ENCODE measurements at regions not wholly inside any gene's neighbourhood (a gene's known extent, or its start where the extent isn't known, plus 50 kb on each side); places are given as distances from the start of the nearest gene placed in this dataset.

DNA sequence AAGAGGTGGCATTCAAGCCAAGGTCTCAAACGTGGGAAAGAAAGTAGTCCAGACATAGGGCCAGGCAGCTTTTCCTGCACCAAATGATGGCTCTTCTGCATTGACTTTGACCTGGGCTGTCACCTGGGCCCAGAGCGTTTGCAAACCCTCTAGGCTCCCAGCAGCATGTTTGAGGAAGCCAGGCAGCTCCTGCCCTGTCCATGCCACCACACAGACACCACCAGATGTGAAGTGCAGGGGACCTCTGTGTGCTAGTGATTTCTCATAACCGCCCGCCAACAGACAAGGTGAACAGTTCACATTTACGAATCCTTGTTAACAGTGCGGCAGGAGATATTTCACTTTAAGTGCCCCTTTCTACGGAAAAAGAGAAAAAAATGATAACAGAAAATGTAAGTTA, 49.8 kb upstream of the FAM222A start:
- DNase-seq: no peak
- no peak overlapping the region for H3K4me3 ChIP-seq
- no peaks in the 10 kb centered on the region for H3K36me3 ChIP-seq (replicated peaks in 1 of 2)
- no peak for TF ChIP-seq POLR2A (IDR thresholded peaks at IDR 0.05)
- TF ChIP-seq, protein P1, sequence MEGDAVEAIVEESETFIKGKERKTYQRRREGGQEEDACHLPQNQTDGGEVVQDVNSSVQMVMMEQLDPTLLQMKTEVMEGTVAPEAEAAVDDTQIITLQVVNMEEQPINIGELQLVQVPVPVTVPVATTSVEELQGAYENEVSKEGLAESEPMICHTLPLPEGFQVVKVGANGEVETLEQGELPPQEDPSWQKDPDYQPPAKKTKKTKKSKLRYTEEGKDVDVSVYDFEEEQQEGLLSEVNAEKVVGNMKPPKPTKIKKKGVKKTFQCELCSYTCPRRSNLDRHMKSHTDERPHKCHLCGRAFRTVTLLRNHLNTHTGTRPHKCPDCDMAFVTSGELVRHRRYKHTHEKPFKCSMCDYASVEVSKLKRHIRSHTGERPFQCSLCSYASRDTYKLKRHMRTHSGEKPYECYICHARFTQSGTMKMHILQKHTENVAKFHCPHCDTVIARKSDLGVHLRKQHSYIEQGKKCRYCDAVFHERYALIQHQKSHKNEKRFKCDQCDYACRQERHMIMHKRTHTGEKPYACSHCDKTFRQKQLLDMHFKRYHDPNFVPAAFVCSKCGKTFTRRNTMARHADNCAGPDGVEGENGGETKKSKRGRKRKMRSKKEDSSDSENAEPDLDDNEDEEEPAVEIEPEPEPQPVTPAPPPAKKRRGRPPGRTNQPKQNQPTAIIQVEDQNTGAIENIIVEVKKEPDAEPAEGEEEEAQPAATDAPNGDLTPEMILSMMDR (IDR thresholded peaks at IDR 0.05): no peak
- H3K27ac ChIP-seq: no peak overlapping the region
- H3K9me3 ChIP-seq (replicated peaks in 1 of 3): no peaks in the 10 kb centered on the region
- 65 to 79% (median 75%) methylated on average over 6 to 7 of the region's 7 CpGs for WGBS, 4 donors
- intact Hi-C loops (cut with DNase I): no loop called here
- H3K27me3 ChIP-seq: no peaks in the 10 kb centered on the region
- H3K4me1 ChIP-seq (replicated peaks in 1 of 2): no peaks in the 10 kb centered on the region

Measured in adrenal gland (tissue), 9 donors.